Right lobe of liver (tissue), 6 donors: ENCODE measurements at regions not wholly inside any gene's neighbourhood (a gene's known extent, or its start where the extent isn't known, plus 50 kb on each side); places are given as distances from the start of the nearest gene placed in this dataset.

ENCODE experiments used
- ATAC-seq, 4 donors: fragments of 200-7000 bp; cut with Tn5 transposase; one replicate each; pipeline ENCODE4 v1.9.1; 2020; ENCODE audit warnings: mild to moderate bottlenecking in 4 of 4, moderate library complexity in 4 of 4
- DNase-seq, 3 donors: peaks; one replicate each; pipeline ENCODE4 v3.0.0-alpha.2; 2020
- H3K27ac ChIP-seq, 3 donors: fragments of 200-600 bp; one replicate each; pipeline ENCODE4 v1.8.0; 2022
- H3K27me3 ChIP-seq, 2 donors: fragments of 200-600 bp; one replicate each; pipeline ENCODE4 v1.8.0; 2022
- H3K36me3 ChIP-seq, 4 donors: fragments of 200-600 bp; sonication (generic) in 1 of 4; one replicate each; pipeline versions ENCODE4 v1.5.1 to v1.8.0; 2017 to 2022; ENCODE audit warnings: control low read depth in 1 of 4
- H3K4me1 ChIP-seq, 4 donors: fragments of 200-600 bp; sonication (generic) in 1 of 4; one replicate each; pipeline versions ENCODE4 v1.5.1 to v1.8.0; 2017 to 2022; ENCODE audit warnings: control low read depth in 1 of 4
- H3K4me3 ChIP-seq, 3 donors: fragments of 200-600 bp; one replicate each; pipeline ENCODE4 v1.8.0; 2022
- H3K9me3 ChIP-seq, 4 donors: fragments of 200-600 bp; sonication (generic) in 1 of 4; one replicate each; pipeline versions ENCODE4 v1.5.1 to v1.8.0; 2017 to 2022; ENCODE audit warnings: control low read depth in 1 of 4
- CTCF ChIP-seq, 4 donors: fragments of 200-600 bp in 3 of 4; fragments of 450-650 bp in 1 of 4; IDR thresholded peaks; one replicate each; pipeline versions ENCODE4 v1.5.1 to v1.8.0; 2016 to 2022; ENCODE audit warnings: antibody characterized with exemption in 4 of 4, mild to moderate bottlenecking in 2 of 4
- POLR2A ChIP-seq: fragments of 450-650 bp; IDR thresholded peaks from one replicate; pipeline ENCODE4 v1.6.1; 2017; ENCODE audit warnings: antibody characterized with exemption, mild to moderate bottlenecking
- WGBS: methylation state at CpG from one replicate; pipeline ENCODE4 v1.1.6; 2018; ENCODE audit warnings: low coverage, low lambda C conversion rate; ENCODE audit not compliant: insufficient coverage; ENCODE audit errors: missing lambda C conversion rate; 5-methylcytosine and 5-hydroxymethylcytosine counted together
- intact Hi-C, 2 donors: fragments of 100-400 bp; cut with DNase I; formaldehyde crosslinking; loops; one replicate each; pipeline versions ENCODE4 v1.11.2 to v1.14.1; 2022
- donor health status: DM: no; HTN: yes; CAD: no.
- donor health status: DM: no; HTN: no; CAD: no.
- donor health status: DM: no; HTN: no; CAD: no.
- donor health status: DM: no; HTN: yes; CAD: no.
- donor health status: DM: no; HTN: yes; CAD: no.

GRCh38 chr1:38783640-38784229 lies 75.8 kb downstream of the RRAGC start:
- Histone ChIP-seq H3K4me3 (no peak overlapping the region), H3K27me3 (peaks cover 0 to 5% of the 10 kb centered on the region in 2 donors), H3K36me3 (no peaks in the 10 kb centered on the region), H3K4me1 (peaks cover 0 to 3% (median 0%) of the 10 kb centered on the region in 4 donors), H3K27ac (no peak overlapping the region), H3K9me3 (no peaks in the 10 kb centered on the region)
- no peak for DNase-seq
- ATAC-seq = no peak
- no peak for TF ChIP-seq CTCF (IDR thresholded peaks at IDR 0.05)
- TF ChIP-seq POLR2A = no peak
- WGBS = 50% methylated on average over 12 of the region's 34 CpGs
- intact Hi-C loops = no loop called here

GRCh38 chr1:38781872-38782617 lies 77.5 kb downstream of the RRAGC start:
- Histone ChIP-seq H3K4me1 (peaks cover 0 to 3% (median 0%) of the 10 kb centered on the region in 4 donors), H3K36me3 (no peaks in the 10 kb centered on the region), H3K4me3 (no peak overlapping the region), H3K9me3 (no peaks in the 10 kb centered on the region), H3K27ac (no peak overlapping the region), H3K27me3 (no peaks in the 10 kb centered on the region)
- DNase-seq (no peak), ATAC-seq (no peak)
- intact Hi-C loops = no loop called here
- WGBS = 49% methylated on average over 4 of the region's 4 CpGs
- no peak for TF ChIP-seq POLR2A

- no peaks in the 10 kb centered on the region for H3K9me3 ChIP-seq
- H3K4me1 ChIP-seq = peaks cover 0 to 3% (median 0%) of the 10 kb centered on the region in 4 donors
- DNase-seq (no peak), ATAC-seq (no peak)
- intact Hi-C loops = no loop called here
- H3K36me3 ChIP-seq = no peaks in the 10 kb centered on the region
- no peaks in the 10 kb centered on the region for H3K27me3 ChIP-seq
- TF ChIP-seq CTCF (IDR thresholded peaks at IDR 0.05) (no peak), POLR2A (no peak)
- H3K27ac ChIP-seq = no peak overlapping the region
- no peak overlapping the region for H3K4me3 ChIP-seq
- WGBS = 39% methylated on average over 4 of the region's 4 CpGs
Measured at GRCh38 chr1:38780133-38780532, 79.4 kb downstream of the RRAGC start.

- no peaks in the 10 kb centered on the region for H3K27me3 ChIP-seq
- no peaks in the 10 kb centered on the region for H3K9me3 ChIP-seq
- DNase-seq = no peak
- 40% methylated on average over 5 of the region's 5 CpGs for WGBS
- ATAC-seq = no peak
- H3K4me3 ChIP-seq = no peak overlapping the region
- intact Hi-C loops = no loop called here
- no peak overlapping the region for H3K27ac ChIP-seq
- H3K36me3 ChIP-seq = no peaks in the 10 kb centered on the region
- TF ChIP-seq POLR2A (no peak), CTCF (IDR thresholded peaks at IDR 0.05) (no peak)
- peaks cover 0 to 3% (median 0%) of the 10 kb centered on the region in 4 donors for H3K4me1 ChIP-seq
Measured at GRCh38 chr1:38779491-38779890, 80.1 kb downstream of the RRAGC start.

GRCh38 chr1:38778521-38778920 lies 81.1 kb downstream of the RRAGC start:
- Histone ChIP-seq H3K27ac (no peak overlapping the region), H3K9me3 (no peaks in the 10 kb centered on the region), H3K4me1 (no peaks in the 10 kb centered on the region), H3K27me3 (no peaks in the 10 kb centered on the region), H3K4me3 (no peak overlapping the region), H3K36me3 (no peaks in the 10 kb centered on the region)
- DNase-seq = no peak
- ATAC-seq = no peak
- intact Hi-C loops = no loop called here
- no peak for TF ChIP-seq POLR2A
- no peak for TF ChIP-seq CTCF (IDR thresholded peaks at IDR 0.05)
- WGBS = 0% methylated on average over 1 of the region's 1 CpG
